ACHN (cell line): ENCODE measurements at regions not wholly inside any gene's neighbourhood (a gene's known extent, or its start where the extent isn't known, plus 50 kb on each side); places are given as distances from the start of the nearest gene placed in this dataset.

Experiments used
- DNase-seq: peaks from one replicate; pipeline ENCODE4 v3.0.0-alpha.2; 2015
- in situ Hi-C: cut with HindIII; loops from 2 replicates; pipeline ENCODE4 v1.10.0; 2017; ENCODE audit warnings: low sequenced_read_pairs, low pct_ligation_motif_present, low pct_unique_long_range_greater_than_20kb

- in situ Hi-C loops: no loop called here
- DNase-seq: no peak
Observed at GRCh38 chr2:128779301-128780095, 460.8 kb upstream of the HS6ST1 start.

GRCh38 chr2:128780434-128781080 lies 461.9 kb upstream of the HS6ST1 start:
- no peak for DNase-seq
- in situ Hi-C loops: no loop called here

GRCh38 chr2:128781166-128781565 lies 462.5 kb upstream of the HS6ST1 start:
- in situ Hi-C loops: no loop called here
- DNase-seq: no peak

GRCh38 chr2:128781585-128782385 lies 463.1 kb upstream of the HS6ST1 start:
- in situ Hi-C loops: no loop called here
- DNase-seq: no peak

- no peak for DNase-seq
Observed at GRCh38 chr2:128782411-128783192, 463.9 kb upstream of the HS6ST1 start.

GRCh38 chr2:128783193-128783671 lies 464.6 kb upstream of the HS6ST1 start:
- in situ Hi-C loops: no loop called here
- no peak for DNase-seq

More at GRCh38 chr2:128782411-128783192, 463.9 kb upstream of the HS6ST1 start:
- in situ Hi-C loops: no loop called here

GRCh38 chr2:128783896-128784295 lies 465.2 kb upstream of the HS6ST1 start:
- no peak for DNase-seq
- in situ Hi-C loops: no loop called here

- in situ Hi-C loops: no loop called here
- no peak for DNase-seq
Observed at GRCh38 chr2:128784626-128785306, 466.1 kb upstream of the HS6ST1 start.

- in situ Hi-C loops: no loop called here
- no peak for DNase-seq
Observed at GRCh38 chr2:128786316-128786715, 467.6 kb upstream of the HS6ST1 start.

GRCh38 chr2:128786741-128787478 lies 468.2 kb upstream of the HS6ST1 start:
- no peak for DNase-seq
- in situ Hi-C loops: no loop called here

GRCh38 chr2:128787616-128788015 lies 468.9 kb upstream of the HS6ST1 start:
- in situ Hi-C loops: no loop called here

GRCh38 chr2:128788636-128789220 lies 470.1 kb upstream of the HS6ST1 start:
- in situ Hi-C loops: no loop called here
- DNase-seq: no peak

More at GRCh38 chr2:128787616-128788015, 468.9 kb upstream of the HS6ST1 start:
- DNase-seq: no peak

GRCh38 chr2:128789221-128789620 lies 470.6 kb upstream of the HS6ST1 start:
- DNase-seq: no peak
- in situ Hi-C loops: no loop called here

- DNase-seq: no peak
- in situ Hi-C loops: no loop called here
Observed at GRCh38 chr2:128789776-128790455, 471.2 kb upstream of the HS6ST1 start.

GRCh38 chr2:128790541-128791001 lies 471.9 kb upstream of the HS6ST1 start:
- no peak for DNase-seq
- in situ Hi-C loops: no loop called here
